AG04450 (cell line): ENCODE measurements at regions not wholly inside any gene's neighbourhood (a gene's known extent, or its start where the extent isn't known, plus 50 kb on each side); places are given as distances from the start of the nearest gene placed in this dataset.

Experiments
- CTCF ChIA-PET: fragments of 300-600, 350-600 bp; formaldehyde crosslinking; extraction: SDS; loops from one replicate; lab custom pipeline; 2022; ENCODE audit warnings: antibody characterized with exemption, inconsistent platforms; lab: Charles Lee
- POLR2A ChIA-PET: fragments of 350-600 bp; formaldehyde crosslinking; extraction: SDS; loops from one replicate; lab custom pipeline; 2021; ENCODE audit warnings: antibody characterized with exemption, inconsistent platforms; lab: Yijun Ruan, JAX
- DNase-seq: peaks from one replicate; pipeline ENCODE4 v3.0.0-alpha.2; 2011; ENCODE audit warnings: low read depth, low spot score
- H3K27ac ChIP-seq: one replicate; pipeline ENCODE4 v1.5.1; 2012; ENCODE audit warnings: low read depth, low read length, control low read depth
- H3K27me3 ChIP-seq: one replicate; pipeline ENCODE4 v1.6.0; 2012; ENCODE audit warnings: low read length; ENCODE audit not compliant: control insufficient read depth, insufficient read depth
- H3K4me3 ChIP-seq: 2 replicates; pipeline ENCODE4 v1.5.1; 2011; ENCODE audit warnings: mild to moderate bottlenecking, low read depth, low read length, control low read depth
- H3K9me3 ChIP-seq: 2 replicates; pipeline ENCODE4 v1.5.1; 2012; ENCODE audit warnings: low read length; ENCODE audit not compliant: control insufficient read depth, insufficient read depth
- TF ChIP-seq, protein P1 (sequence below): IDR thresholded peaks from 2 replicates; pipeline ENCODE4 v1.5.1; 2011; ENCODE audit warnings: low read depth, low read length, control low read depth, inconsistent platforms

- POLR2A ChIA-PET = no interaction called here
- no peak for DNase-seq
- TF ChIP-seq, protein P1, sequence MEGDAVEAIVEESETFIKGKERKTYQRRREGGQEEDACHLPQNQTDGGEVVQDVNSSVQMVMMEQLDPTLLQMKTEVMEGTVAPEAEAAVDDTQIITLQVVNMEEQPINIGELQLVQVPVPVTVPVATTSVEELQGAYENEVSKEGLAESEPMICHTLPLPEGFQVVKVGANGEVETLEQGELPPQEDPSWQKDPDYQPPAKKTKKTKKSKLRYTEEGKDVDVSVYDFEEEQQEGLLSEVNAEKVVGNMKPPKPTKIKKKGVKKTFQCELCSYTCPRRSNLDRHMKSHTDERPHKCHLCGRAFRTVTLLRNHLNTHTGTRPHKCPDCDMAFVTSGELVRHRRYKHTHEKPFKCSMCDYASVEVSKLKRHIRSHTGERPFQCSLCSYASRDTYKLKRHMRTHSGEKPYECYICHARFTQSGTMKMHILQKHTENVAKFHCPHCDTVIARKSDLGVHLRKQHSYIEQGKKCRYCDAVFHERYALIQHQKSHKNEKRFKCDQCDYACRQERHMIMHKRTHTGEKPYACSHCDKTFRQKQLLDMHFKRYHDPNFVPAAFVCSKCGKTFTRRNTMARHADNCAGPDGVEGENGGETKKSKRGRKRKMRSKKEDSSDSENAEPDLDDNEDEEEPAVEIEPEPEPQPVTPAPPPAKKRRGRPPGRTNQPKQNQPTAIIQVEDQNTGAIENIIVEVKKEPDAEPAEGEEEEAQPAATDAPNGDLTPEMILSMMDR = no peak
- H3K9me3 ChIP-seq = no peaks in the 10 kb centered on the region
- no peak overlapping the region for H3K27ac ChIP-seq
- H3K27me3 ChIP-seq = no peaks in the 10 kb centered on the region
- CTCF ChIA-PET = no interaction called here
- no peak overlapping the region for H3K4me3 ChIP-seq
These were observed 623.4 kb upstream of the PIK3C3 start for GRCh38 chr18:41331661-41332060.

- H3K27ac ChIP-seq = no peak overlapping the region
- H3K27me3 ChIP-seq = no peaks in the 10 kb centered on the region
- H3K4me3 ChIP-seq = no peak overlapping the region
- CTCF ChIA-PET = interaction anchor here (0.7 kb wide), 1 partner anchor 940 kb away, joined by 3 read pairs; no protein-coding TSS in a partner anchor
- TF ChIP-seq, protein P1 = no peak
- POLR2A ChIA-PET = no interaction called here
- DNase-seq = no peak
- no peaks in the 10 kb centered on the region for H3K9me3 ChIP-seq
These were observed 628.7 kb upstream of the PIK3C3 start for GRCh38 chr18:41326311-41326710.

- H3K27ac ChIP-seq = no peak overlapping the region
- ChIA-PET CTCF (no interaction called here), POLR2A (no interaction called here)
- H3K27me3 ChIP-seq = no peaks in the 10 kb centered on the region
- no peak overlapping the region for H3K4me3 ChIP-seq
- no peaks in the 10 kb centered on the region for H3K9me3 ChIP-seq
- TF ChIP-seq, protein P1 = no peak
- DNase-seq = no peak
These were observed 630.1 kb upstream of the PIK3C3 start for GRCh38 chr18:41324934-41325333.

- no peak for DNase-seq
- no peak overlapping the region for H3K4me3 ChIP-seq
These were observed 630.8 kb upstream of the PIK3C3 start for GRCh38 chr18:41324020-41324791.

GRCh38 chr18:41323044-41323443 is 632.0 kb upstream of the PIK3C3 start:
- H3K4me3 ChIP-seq = no peak overlapping the region
- no peaks in the 10 kb centered on the region for H3K9me3 ChIP-seq
- H3K27ac ChIP-seq = no peak overlapping the region
- H3K27me3 ChIP-seq = no peaks in the 10 kb centered on the region
- ChIA-PET CTCF (no interaction called here), POLR2A (no interaction called here)
- no peak for DNase-seq
- TF ChIP-seq, protein P1 = no peak

More at GRCh38 chr18:41324020-41324791, 630.8 kb upstream of the PIK3C3 start:
- no peak overlapping the region for H3K27ac ChIP-seq
- TF ChIP-seq, protein P1 = no peak
- no peaks in the 10 kb centered on the region for H3K27me3 ChIP-seq
- no peaks in the 10 kb centered on the region for H3K9me3 ChIP-seq
- ChIA-PET CTCF (no interaction called here), POLR2A (no interaction called here)
